ENCODE measurements at regions not wholly inside any gene's neighbourhood (a gene's known extent, or its start where the extent isn't known, plus 50 kb on each side); places are given as distances from the start of the nearest gene placed in this dataset.

DNA sequence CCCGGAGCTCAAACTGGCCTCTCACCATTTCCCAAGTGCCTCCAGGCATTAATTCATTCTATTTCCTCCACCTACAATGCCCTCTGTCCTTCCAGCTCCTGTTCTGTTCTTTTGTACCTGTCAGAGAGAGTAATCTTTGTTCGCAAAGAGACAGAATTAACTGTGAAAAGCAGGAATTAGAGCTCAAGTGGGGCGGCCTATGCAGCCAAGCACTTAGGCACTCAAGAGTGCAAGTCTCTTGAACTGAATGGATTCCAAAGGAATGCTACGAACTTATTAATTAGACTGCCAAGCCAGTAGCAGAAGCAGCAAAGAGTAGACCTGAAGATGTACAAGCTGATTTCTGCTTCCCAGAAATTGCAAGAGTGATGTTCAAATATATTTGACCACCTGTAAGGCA, 338.3 kb upstream of the AUTS2 start:
- TF ChIP-seq, protein P1, sequence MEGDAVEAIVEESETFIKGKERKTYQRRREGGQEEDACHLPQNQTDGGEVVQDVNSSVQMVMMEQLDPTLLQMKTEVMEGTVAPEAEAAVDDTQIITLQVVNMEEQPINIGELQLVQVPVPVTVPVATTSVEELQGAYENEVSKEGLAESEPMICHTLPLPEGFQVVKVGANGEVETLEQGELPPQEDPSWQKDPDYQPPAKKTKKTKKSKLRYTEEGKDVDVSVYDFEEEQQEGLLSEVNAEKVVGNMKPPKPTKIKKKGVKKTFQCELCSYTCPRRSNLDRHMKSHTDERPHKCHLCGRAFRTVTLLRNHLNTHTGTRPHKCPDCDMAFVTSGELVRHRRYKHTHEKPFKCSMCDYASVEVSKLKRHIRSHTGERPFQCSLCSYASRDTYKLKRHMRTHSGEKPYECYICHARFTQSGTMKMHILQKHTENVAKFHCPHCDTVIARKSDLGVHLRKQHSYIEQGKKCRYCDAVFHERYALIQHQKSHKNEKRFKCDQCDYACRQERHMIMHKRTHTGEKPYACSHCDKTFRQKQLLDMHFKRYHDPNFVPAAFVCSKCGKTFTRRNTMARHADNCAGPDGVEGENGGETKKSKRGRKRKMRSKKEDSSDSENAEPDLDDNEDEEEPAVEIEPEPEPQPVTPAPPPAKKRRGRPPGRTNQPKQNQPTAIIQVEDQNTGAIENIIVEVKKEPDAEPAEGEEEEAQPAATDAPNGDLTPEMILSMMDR (IDR thresholded peaks at IDR 0.05; ENCODE audit: low read depth, low read length) = no peak
- TF ChIP-seq EZH2phosphoT487 (IDR thresholded peaks at IDR 0.05; ENCODE audit: low read depth) = no peak

Data from OCI-LY3 (cell line).